Amygdala (tissue), 56 donors: ENCODE measurements at regions not wholly inside any gene's neighbourhood (a gene's known extent, or its start where the extent isn't known, plus 50 kb on each side); places are given as distances from the start of the nearest gene placed in this dataset.
"Not testable (repeated sequence)": the region's sequence is repeated elsewhere in the genome, so short reads cannot be mapped to it uniquely, and the experiment has no call there.

Experiments used
- DNase-seq, 56 donors: peaks; one replicate each; lab custom pipeline; 2025; lab: John Stamatoyannopoulos, UW

DNA sequence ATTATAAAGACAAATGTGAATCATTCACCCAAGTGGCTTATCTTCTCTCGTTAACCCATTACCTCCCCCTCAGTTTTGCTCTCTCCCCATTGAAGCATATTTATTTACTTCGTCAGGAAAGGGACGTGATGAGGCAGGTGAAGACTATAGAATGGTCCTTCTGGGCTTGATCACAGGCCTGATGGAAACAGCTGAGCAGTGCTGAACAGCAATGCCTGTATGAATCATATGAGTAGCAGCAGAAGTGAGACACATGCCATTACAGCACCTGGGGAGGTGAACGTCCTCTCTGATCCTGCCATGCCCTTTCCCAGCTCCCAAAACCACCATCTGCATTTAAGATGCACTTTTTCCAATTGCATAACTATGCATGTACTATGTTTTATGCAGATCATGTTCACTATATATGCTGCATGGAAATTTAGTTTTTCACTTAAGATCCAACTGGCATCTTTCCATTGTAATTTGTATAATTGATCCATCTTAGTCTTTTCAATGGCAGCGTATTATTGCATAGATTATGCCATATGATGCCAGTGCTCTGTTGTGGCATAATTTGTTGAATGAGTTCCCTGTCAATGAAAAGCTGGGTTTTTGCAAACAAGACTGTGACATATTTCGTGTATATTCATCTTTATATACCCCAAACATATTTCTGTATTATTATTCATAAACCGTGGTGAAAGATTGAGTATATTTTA is 105.3 kb downstream of the CXCL12 start:
- DNase-seq, result no peak

DNA sequence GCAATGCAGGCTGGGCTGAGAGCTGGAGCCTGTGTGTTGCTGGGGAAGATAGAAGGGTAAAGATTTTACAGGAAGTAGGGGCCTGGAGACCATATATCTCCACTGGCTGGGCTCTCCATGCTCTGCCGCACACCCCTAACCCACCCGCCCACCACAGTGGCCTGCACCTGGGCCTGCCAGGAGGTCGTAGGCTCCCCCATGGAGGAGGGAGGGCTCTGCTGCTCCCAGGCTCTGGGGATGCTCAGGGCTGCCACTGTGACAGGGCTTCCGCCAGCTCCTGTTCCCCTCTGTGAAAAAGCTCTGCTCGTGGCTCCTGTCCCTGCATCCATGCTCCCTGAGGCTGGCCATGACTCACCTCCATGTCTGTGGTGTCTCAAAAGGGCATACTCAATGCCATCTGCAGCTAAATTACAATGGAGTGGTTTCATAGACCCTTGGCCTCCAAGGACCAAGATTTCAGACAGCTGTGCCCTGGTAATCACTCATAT is 106.0 kb downstream of the CXCL12 start:
- DNase-seq, result no peak

DNA sequence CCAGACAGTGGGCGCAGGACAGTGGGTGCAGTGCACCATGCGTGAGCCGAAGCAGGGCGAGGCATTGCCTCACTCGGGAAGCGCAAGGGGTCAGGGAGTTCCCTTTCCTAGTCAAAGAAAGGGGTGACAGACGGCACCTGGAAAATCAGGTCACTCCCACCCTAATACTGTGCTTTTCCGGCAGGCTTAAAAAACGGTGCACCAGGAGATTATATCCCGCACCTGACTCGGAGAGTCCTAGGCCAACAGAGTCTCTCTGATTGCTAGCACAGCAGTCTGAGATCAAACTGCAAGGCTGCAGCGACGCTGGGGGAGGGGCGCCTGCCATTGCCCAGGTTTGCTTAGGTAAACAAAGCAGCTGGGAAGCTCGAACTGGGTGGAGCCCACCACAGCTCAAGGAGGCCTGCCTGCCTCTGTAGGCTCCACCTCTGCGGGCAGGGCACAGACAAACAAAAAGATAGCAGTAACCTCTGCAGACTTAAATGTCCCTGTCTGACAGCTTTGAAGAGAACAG is 116.4 kb downstream of the CXCL12 start:
- DNase-seq, result not testable (repeated sequence)

DNA sequence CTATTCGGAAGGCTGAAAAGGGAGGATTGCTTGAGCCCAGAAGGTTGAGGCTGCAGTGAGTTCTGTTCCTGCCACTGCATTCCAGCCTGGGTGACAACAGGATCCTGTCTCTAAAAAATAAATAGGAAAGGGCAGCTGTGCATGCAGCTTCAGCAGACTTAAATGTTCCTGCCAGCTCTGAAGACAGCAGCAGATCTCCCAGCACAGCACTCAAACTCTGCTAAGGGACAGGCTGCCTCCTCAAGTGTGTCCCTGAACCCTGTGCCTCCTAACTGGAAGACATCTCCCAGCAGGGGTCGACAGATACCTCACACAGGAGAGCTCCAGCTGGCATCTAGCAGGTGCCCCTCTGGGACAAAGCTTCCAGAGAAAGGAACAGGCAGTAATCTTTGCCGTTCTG is 117.9 kb downstream of the CXCL12 start:
- no peak for DNase-seq

DNA sequence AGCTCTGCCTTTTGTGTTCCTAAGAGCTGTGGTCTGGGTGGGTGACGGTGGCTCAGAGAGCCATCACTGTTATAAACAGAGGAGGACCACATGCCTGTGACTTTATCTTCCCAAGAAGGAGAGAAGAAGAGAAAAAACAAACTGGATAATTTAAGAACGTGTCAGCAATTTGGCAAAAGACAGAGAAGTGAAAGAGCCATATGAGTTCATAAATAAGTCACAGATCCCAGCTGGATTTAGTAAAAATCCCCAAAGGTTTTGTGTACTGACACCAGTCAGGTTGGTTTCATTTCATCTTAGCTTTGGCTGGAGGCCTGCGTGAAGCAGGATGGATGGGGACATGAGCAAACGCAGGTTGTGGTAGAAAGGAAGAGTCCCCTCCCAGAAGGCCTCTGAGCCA is 120.7 kb downstream of the CXCL12 start:
- DNase-seq, result no peak

DNA sequence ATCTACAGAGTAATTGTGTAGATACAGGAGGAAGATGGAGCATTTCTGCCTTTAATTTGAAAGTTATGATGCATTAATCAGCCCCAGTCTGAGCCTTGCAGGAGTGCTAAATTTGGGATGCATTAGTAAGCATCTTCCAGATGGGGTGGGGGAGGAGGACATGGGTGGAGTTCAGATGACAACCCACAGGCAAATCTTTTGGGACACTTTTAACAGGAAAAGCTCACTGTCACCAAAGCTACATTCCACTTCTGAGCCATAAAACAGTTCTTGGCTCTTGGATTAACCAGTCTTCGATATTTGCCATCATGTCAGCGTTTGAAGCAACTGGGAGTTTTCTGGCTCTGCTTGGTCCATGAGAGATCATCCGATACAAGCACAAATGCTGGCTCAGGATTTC is 121.1 kb downstream of the CXCL12 start:
- DNase-seq, result peak in 7 of 56 donors; percentile 7 to 47 (median 15)

DNA sequence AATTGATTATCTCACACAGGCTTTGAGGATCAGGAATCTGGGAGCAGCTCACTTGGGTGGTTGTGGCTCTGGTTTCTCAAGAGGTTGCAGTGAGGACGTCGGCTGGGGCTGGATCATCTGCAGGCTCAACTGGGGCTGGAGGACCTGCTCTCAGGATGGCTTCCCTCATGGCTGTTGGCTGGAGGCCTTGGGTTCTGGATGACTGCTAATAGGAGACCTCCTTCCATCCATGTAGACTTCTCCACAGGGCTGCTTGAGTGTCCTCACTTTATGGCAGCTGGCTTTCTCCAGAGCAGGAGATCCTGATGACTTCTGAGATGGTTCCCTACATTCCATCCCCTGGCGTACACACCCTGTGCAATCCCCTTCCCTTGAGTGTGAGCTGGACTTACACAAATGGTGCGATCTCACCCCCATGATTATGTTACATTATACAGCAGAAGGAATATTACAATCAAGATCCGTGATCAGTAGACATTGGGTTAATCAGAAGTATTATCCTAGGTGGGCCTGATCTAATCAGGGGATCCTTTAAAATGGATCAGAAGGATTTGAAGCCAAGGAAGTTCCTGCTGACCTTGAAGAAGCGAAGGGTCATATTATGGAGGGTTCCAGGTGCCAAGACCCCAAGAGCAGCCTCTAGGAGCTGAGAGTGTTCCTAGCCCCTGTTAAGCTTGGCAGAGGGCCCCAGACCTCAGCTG is 122.2 kb downstream of the CXCL12 start:
- no peak for DNase-seq

DNA sequence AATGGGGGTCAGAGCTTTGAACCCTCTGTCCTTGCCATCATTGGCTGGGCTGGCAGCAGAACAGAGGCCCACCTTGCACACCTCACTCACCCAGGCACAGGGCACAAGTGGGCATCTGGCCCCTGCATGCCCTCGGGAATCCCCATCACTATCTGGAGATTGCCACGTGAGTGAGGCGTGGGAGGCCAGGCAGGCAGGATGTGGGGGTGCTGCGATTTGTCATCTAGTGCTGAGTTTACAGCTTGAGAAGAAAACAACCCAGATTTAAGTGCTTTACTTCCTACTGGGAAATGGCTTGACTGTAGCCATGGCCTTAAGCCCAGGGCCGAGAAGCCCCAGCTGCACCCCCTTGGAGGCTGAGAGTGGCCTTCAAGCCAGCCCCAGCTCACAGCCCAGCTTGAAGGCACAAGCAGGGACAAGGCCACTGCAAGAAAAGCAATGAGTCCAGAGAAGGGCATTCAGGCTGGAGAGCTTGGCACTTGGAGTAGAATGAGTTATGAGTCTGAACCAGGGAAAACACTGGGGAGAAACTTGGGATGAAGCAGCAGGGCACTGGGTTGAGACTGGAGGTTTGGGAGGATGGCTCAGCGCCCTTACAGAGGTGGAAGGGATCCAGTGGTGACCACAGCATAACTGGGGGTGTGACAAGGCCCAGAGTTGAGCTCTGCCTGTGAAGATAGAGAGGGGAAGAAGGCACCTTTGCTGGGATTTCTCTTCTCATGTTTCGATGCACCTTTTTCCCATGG is 123.0 kb downstream of the CXCL12 start:
- peak in 3 of 56 donors; percentile 8 to 29 (median 12) for DNase-seq

DNA sequence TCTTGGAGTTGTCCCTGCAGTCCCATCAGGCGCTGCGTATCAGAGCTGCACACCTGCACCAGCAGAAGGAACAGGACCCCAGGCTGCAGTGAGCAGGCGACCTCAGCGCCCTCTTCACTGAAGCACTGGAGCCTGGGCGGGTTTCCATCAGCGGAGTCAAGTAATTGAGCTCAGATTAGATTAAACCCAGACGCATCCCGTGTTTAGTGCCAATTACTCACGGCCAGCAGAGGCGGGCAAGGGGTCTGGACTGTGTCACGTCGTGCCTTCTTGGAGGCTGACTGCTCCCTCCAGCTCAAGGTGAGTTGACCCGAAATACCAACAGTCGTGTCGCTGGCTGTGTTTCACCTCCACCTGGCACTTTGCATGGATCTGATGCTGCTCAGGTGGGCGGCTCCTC is 123.6 kb downstream of the CXCL12 start:
- no peak for DNase-seq

DNA sequence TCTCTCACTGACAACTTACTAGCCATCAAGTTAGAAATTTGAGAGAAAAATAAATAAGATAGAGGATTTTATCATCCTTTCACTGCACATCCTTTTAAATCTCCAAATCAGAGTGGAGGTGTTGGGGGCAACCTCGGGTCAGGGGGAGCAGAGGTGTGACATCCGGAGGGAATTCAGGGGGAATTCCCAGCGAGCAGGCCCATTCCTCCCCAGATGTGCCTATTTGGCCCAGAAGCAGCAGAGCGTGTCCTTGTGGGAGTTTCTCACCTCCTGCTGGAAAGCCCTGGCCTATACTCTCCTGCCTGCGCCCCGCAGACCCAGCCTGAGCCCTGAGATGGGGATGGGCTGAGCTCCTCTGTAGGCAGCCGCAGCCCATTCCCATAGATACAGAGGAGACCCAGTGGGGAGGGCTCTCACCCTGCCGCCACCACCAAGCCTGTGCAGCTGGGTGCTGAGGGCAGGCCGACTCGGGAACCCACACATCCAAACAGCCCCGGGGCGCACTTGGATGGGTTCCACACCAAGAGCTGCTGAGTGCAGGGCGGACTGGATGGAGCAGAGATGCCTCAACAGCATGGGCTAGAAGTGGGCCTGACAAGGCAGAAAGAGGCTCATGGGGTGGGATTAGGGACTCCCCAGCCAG is 124.5 kb downstream of the CXCL12 start:
- no peak for DNase-seq

DNA sequence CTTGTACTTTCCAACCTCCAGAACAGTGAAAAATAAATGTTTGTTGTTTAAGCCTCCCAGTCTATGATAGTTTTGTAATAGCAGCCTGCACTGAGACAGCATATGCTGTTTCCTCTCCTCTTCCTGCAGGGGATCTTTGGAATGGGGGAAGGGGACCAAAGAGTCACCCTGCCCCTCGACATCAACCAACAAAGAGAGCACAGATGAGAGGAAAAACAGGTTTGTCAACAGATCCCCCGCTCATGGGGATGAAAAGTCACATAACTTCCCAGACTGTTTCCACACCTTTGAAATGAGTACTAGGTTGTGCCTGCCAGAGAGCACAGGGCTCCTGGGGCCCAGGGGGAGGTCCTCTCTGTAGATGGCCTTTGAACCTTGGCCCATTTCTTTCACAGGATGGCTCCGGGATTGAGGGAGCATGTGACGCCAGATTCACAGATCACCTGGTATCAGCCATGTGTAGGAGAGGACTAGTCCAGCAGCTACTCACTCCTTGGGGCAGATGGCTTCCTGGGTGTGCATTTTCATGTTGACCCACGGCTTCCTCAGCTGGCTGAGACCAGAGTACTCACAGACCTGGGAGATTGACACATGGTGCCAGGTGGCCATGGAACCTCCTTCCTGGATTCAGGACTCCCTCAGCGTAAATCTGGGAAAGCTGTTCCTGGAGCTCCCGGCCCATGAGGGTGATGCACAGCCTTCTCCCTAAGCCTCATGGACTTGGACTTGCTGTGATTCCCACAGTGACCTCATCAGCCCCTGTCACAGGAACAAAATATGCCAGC is 125.6 kb downstream of the CXCL12 start:
- DNase-seq, result no peak

DNA sequence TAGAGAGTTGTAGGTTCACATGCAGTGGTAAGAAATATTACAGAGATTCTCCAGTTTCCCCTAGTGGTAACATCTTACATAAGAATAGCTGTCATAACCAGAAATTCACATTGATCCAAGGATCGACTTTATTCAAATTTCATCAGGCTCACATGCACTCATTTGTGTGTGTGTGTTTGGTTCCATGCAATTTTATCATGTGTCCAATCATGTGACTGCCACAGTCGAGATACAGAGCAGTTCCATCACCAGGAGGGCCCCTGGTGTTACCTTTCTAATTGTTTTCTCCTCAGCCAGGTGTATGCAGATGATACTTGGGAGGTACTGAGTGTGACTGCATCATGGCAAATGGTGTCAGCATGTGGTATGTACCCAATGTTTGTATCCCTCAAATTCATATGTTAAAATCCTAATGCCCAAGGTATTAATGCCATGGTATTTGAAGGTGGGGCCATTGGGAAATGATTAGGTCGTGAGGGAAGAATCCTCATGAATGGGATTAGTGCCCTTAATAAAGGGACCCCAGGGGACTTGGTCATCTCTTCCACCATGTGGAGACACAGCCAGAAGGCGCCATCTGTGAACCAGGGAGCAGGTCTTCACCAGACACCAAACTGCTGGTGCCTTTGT is 126.3 kb downstream of the CXCL12 start:
- no peak for DNase-seq

DNA sequence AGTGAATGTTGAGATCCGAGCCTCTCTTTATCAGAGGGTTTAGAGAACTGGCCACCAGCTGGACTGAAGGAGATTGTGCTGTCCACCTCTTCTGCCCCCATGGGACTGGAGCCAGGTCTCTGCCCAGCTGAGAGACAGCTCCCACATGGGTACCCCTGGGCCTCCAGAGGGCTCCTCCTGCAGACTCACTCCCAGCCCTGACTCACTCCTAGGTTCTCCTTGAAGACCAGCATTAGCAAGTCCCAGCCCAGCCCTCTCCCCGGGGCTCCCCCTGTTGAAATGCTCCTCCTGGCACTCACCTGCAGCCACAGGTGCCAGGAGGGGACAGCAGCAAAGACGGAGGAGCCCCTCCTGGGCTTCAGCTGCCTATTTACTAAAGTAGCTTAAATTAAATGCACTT is 126.9 kb downstream of the CXCL12 start:
- no peak for DNase-seq

DNA sequence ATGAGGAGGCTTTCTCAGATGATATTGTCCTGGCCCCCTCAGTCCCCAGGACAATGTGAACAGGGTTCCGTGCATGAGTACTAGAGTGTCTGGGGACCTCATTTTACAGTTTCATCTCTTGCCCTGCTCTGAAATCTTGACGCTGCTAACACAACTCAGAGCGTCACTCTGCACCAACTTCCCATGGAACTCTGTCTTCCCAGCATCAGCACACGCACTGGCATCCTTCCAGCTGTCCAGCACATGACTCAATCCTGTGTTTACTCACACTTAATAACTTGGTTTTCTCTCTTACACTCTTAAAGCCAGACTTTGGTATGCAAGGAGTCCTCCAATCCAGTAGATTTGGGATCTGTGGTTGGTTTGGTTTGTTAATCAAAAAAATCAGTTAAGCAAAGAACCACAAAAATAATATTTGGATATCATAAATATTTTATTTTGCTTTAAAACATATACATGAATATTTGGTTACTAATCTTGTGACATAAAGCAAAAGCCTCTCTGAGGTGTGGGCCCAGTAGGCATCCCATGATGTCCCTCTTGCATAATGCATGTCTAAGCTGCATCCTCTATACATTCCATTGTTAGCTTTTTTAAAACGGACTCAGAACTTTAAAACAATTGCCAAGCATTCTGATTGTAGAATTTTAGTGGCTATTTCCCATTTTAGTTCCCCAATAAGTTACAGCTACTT is 131.0 kb downstream of the CXCL12 start:
- DNase-seq, result no peak

DNA sequence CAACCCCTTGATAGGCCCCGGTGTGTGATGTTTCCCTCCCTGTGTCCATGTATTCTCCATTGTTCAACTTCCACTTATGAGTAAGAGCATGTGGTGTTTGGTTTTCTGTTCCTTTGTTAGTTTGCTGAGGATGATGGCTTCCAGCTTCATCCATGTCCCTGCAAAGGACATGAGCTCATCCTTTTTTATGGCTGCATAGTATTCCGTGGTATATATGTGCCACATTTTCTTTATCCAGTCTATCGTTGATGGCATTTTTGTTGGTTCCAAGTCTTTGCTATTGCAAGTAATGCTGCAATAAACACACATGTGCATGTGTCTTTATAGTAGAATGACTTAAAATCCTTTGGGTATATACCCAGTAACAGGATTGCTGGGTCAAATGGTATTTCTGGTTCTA is 132.3 kb downstream of the CXCL12 start:
- DNase-seq, result not testable (repeated sequence)

DNA sequence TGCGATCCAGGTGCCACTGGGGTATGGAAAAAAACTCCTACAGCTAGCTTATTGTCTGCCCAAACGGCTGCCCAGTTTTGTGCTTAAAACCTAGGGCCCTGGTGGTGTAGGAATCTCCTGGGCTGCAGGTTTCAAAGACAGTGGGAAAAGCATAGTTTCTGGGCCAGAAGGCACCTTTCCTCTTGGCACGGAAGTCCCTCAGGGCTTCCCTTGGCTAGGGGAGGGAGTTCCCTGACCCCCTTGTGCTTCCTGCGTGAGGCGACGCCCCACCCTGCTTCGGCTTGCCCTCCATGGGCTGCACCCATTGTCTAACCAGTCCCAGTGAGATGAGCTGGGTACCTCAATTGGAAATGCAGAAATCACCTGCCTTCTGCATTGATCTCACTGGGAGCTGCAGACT is 135.0 kb downstream of the CXCL12 start:
- DNase-seq, result not testable (repeated sequence)

DNA sequence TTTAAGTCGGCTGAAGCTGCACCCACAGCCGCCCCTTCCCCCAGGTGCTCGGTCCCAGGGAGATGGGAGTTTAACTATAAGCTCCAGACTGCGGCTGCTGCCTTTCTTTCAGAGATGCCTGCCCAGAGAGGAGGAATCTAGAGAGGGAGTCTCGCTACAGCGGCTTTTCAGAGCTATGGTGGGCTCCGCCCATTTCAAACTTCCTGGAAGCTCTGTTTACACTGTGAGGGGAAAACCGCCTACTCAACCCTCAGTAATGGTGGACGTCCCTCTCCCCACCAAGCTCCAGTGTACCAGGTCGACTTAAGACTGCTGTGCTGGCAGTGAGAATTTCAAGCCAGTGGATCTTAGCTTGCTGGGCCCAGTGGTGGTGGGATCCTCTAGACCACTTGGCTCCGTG is 135.4 kb downstream of the CXCL12 start:
- no peak for DNase-seq

DNA sequence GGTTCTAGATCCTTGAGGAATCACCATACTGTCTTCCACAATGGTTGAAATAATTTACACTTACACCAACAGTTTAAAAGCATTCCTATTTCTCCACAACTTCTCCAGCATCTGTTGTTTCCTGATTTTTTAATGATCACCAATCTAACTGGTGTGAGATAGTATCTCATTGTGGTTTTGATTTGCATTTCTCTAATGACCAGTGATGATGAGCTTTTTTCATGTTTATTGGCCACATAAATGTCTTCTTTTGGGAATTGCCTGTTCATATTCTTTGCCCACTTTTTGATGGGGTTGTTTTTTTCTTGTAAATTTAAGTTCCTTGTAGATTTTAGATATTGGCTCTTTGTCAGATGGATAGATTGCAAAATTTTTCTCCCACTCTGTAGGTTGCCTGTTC is 138.2 kb downstream of the CXCL12 start:
- DNase-seq, result not testable (repeated sequence)

DNA sequence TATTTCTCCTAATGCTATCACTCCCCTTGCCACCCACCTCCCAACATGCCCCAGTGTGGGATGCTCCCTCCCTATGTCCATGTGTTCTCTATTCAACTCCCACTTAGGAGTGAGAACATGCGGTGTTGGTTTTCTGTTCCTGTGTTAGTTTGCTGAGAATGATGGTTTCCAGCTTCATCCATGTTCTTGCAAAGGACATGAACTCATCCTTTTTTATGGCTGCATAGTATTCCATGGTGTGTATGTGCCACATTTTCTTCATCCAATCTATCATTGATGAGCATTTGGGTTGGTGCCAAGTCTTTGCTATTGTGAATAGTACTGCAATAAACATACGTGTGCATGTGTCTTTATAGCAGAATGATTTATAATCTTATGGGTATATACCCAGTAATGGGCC is 138.6 kb downstream of the CXCL12 start:
- not testable (repeated sequence) for DNase-seq
